GM19395 (cell line): ENCODE measurements at regions not wholly inside any gene's neighbourhood (a gene's known extent, or its start where the extent isn't known, plus 50 kb on each side); places are given as distances from the start of the nearest gene placed in this dataset.

ENCODE experiments used
- ATAC-seq: cut with Tn5 transposase; IDR thresholded peaks from one replicate; pipeline ENCODE4 v1.9.1; 2021; ENCODE audit warnings: mild to moderate bottlenecking, moderate library complexity; ENCODE audit not compliant: unreplicated experiment

DNA sequence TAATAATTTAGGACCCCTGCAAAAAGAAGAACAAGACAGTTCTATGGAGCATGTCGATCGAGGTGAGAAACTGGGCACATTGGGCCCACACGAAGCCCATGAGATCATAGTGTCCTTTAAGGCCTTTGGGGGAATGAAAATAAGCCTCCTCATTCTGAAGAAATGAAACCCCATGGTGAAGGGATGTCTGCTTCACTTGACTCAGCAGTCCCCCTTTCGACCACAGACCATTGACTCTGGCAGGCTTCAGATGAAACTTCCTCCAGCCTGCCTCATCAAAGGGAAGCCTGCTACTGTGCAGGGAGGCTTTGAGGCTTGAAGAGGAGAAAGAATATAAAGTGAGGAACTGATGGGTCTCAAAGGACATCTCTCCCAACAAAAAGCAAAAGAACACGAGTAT, 144.2 kb upstream of the FBXL4 start:
- peak; percentile 95 for ATAC-seq

- ATAC-seq = no peak
Observed at GRCh38 chr6:99080191-99080590, 132.4 kb upstream of the FBXL4 start.

DNA sequence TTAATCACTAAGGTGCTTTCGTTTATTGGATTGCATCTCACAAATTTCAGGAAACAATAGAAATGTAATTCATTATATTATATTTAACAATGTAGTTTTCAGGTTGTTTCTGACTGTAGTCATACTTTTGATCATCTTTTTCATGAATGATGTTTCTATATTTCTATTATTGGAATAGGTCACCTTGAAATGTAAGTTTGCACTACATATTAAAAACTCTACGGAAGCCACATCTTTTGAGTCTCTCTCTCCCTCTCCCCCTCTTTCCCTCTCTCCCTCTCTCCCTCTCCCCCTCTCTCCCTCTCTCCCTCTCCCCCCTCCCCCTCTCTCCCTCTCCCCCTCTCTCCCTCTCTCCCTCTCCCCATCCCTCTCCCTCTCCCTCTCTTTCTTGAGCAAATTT, 131.3 kb upstream of the FBXL4 start:
- no peak for ATAC-seq

GRCh38 chr6:99073223-99073622, 125.5 kb upstream of the FBXL4 start:
- ATAC-seq = no peak

DNA sequence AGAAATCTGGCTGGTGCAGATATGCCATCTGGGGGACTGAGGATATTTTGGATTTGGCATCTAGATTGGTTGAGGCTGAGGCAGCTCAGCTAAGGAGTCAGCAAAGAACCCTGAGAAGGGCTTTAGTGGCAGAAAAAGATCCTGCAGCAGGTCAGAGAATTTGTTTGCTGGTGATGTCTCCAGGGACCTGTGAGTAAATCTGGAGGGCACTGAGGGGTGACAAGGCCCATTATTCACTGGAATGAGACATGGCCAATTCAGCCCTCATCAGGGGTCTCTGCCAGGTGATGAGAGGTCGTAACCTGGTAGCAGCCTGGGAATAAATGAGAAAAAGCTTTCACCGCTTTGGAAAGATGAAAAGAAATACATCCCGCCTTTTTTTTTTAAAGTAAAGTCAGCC, 118.3 kb upstream of the FBXL4 start:
- no peak for ATAC-seq

DNA sequence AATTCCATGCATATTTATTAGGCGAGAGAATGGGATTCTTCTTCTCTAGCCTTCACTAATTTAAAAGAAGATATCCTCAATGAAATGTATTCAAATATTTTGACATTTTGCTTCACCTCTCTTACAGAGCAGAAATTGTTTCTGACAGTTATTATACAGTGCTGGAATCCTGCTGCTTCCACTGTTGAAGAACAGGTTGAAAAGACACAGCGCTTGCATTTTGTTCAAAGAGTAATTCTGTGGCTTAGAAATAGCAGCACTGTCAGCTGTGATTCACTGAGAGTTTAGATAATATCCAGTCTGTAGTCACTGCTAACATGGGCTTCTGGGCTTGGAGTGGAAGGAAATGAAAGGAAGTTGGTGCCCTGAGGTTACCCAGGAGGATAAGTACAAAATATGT, 117.1 kb upstream of the FBXL4 start:
- ATAC-seq = no peak

- ATAC-seq = no peak
Observed at GRCh38 chr6:99036672-99037071, 88.9 kb upstream of the FBXL4 start.

DNA sequence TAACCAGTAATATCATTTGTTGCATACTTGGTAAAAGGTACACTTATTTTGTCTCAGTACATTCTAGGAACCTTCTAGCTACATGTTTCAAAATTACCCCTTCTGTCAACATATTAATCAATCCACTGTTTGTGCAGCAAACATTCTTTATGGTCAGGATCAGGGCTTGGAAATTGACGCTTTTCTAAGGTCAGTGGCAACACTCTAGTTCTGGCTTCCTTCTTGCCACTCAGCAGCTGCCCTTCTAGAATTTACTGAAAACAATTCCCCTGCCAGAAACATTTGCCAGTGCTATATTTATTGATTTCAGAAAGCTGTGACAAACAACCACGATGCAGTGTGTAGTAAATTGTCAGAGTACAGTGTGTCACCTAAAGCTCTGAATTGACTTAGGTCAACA, 84.7 kb upstream of the FBXL4 start:
- no peak for ATAC-seq

DNA sequence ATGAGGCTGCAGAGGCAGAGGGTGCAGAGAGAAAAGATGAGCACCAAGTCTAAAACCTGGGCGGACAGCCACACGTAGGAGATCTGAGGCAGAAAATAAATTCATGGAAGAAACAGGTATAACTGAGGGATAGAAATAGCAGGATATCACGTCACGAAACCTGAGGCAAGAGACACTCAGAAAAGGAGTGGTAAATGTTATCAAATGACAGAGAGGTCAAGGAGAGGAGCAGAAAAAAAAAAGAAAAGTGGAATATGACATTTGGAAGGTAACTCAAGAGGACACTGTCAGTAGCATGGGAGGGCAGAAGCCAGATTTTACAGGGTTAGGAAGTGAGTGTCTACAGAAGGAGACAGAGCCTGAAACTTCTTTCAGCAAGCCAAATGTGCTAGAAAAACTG, 84.2 kb upstream of the FBXL4 start:
- ATAC-seq = no peak

DNA sequence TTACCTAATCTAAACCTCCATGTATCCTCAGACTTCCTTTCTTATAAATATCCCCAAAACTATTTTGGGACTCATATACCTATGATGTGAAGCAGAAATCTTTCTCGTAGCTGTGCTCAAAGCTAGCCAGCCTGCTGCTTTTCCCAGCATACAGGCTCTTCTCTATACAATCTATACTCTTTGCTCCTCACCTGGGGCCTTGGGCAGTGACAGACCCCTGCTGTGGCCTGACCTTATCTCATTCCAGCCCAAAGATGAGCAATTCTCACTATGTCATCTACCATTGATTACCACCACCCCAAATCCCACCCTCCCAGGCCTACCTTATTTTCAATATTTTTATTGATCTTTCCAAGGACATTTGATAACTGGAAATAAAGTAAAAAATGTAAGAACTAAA, 83.2 kb upstream of the FBXL4 start:
- ATAC-seq = no peak

DNA sequence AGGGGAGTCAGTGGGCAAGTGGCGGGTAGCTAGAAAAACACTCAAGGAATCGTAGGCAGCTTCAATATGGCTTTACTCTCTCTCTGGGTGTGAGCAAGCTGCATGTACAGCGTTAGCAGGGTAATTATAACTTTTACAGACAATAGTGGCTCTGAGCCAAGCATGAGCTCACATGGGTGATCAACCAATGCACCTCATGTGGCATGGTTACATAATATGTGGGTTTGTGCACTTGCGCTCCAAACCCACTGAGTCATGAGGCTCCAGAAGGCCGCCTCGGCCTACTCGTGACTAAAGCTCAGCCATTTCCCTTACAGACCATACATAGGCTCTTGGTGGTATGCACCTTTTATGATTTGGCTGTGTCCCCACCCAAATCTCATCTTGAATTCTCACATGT, 78.4 kb upstream of the FBXL4 start:
- ATAC-seq = no peak

- no peak for ATAC-seq
Observed at GRCh38 chr6:99024089-99024488, 76.3 kb upstream of the FBXL4 start.

DNA sequence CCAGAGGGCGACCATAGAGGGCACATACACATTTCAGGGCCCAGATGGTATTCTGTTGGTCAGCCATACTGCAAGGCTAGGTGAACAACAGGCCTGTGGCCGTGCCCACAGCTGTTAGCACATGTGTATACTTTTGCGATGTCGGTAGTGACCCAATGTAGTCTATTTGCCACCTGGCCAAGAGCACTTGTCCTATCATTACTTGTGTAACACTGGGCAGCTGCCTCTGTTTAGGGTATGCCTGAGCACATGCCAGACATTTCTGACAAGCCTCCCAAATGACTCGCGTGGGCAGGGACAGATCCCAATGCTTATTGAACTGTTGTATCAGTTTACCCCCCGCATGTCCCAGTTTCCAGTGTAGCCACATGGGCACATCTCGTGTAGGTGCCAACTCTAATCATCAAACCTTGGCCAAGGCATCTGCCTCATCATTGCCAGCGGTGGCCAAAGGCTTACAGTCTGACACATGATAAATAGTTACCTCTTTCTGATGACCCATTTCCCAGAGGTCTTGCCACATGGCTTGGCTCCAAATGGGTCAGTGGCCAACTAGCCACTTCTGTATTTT, 74.4 kb upstream of the FBXL4 start:
- no peak for ATAC-seq

DNA sequence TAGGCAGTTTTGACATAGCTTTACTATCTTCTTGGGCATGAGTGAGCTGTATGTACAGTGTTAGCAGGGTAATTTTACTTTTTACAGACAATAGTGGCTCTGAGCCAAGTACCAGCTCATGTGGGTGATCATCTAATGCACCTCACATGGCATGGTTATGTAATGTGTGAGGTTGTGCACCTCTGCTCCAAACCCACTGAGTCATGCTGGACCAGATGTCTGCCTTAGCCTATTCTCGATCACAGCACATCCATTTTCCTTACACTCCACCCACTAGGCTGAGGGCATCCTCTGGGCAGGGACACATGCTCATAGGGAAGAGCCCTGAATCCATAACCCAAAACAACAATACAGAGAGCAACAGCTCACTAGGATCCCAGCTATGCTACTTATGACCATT, 71.6 kb upstream of the FBXL4 start:
- ATAC-seq = no peak

GRCh38 chr6:99017150-99017549, 69.4 kb upstream of the FBXL4 start:
- no peak for ATAC-seq

- peak; percentile 62 for ATAC-seq
Observed at GRCh38 chr6:99016355-99016754, 68.6 kb upstream of the FBXL4 start.

- no peak for ATAC-seq
Observed at GRCh38 chr6:99014061-99014460, 66.3 kb upstream of the FBXL4 start.

GRCh38 chr6:99013661-99014060, 65.9 kb upstream of the FBXL4 start:
- ATAC-seq = no peak

- no peak for ATAC-seq
Observed at GRCh38 chr6:99013145-99013544, 65.4 kb upstream of the FBXL4 start.

DNA sequence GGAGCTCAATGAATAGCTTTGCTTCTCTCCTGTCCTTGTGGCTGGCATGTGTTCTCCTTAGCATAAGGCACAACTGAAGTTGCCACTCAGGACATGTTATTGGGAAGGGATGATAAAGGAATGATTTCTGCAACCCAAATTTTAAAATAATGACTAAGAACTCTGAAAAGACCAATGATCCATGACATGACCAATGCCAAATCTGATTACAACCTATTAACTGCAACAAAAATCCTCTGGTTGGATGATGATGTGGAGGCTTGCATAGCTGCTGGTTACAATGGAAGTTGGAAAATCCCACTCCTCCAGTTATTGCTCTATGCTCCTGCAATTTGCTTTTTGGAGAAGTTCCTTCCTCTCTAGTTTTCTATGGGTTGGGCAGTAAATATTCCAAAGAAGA, 63.4 kb upstream of the FBXL4 start:
- no peak for ATAC-seq

DNA sequence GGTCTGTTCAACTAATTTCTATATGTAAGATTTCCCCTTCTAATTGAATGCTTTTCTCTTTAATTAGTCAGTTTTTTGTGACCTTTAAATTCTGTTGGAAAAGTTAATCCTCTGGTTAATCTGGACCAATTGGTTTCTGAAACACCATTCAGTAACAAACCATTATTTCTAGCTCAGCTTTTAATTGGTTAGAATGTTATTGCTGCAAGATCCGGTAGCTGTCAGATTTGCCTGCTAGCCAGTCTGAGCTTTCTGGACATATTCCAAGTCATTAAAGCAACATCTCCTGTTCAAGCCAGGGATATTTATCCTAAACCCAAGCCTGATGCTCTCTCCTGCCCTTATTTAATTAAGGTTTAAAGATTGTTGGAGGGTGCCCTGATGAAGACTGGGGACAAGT, 55.1 kb upstream of the FBXL4 start:
- ATAC-seq = no peak

- no peak for ATAC-seq
Observed at GRCh38 chr6:98998103-98998502, 50.4 kb upstream of the FBXL4 start.
